OCI-LY7 (cell line): ENCODE measurements at regions not wholly inside any gene's neighbourhood (a gene's known extent, or its start where the extent isn't known, plus 50 kb on each side); places are given as distances from the start of the nearest gene placed in this dataset.

Experiments
- BruUV-seq: library from RNA; stranded (reverse); fragments of 400-500 nt; replicated peaks from 2 replicates; lab custom pipeline; 2021; lab: Mats Ljungman, UMichigan
- CTCF ChIA-PET: fragments of 300-600 bp; sonication (Branson Sonifier 250); formaldehyde crosslinking; loops from one replicate; lab custom pipeline; 2022; ENCODE audit warnings: antibody characterized with exemption; ENCODE audit not compliant: unreplicated experiment; lab: Charles Lee
- POLR2A ChIA-PET: fragments of 300-600 bp; sonication (Branson Sonifier 250); formaldehyde crosslinking; loops from one replicate; lab custom pipeline; 2022; ENCODE audit warnings: antibody characterized with exemption; lab: Charles Lee
- DNase-seq: peaks from one replicate; pipeline ENCODE4 v3.0.0-alpha.2; 2015; ENCODE audit warnings: low spot score
- H2AFZ ChIP-seq: fragments of 200-600 bp; sonication (generic), shearing (Covaris generic); 2 replicates; pipeline ENCODE4 v1.6.1; 2014; ENCODE audit warnings: mild to moderate bottlenecking, antibody characterized with exemption, low read length, moderate library complexity
- H3K27ac ChIP-seq: fragments of 200-600 bp; sonication (generic); 2 replicates; pipeline ENCODE4 v1.5.1; 2014; ENCODE audit warnings: mixed run types, low read depth, mild to moderate bottlenecking, moderate library complexity, low read length, inconsistent platforms; ENCODE audit not compliant: poor library complexity, severe bottlenecking
- H3K36me3 ChIP-seq: fragments of 200-600 bp; sonication (generic); 2 replicates; pipeline ENCODE4 v1.6.1; 2014; ENCODE audit warnings: mild to moderate bottlenecking, antibody characterized with exemption, low read length, moderate library complexity, mixed read lengths; ENCODE audit not compliant: insufficient read depth
- H3K4me1 ChIP-seq: fragments of 200-600 bp; sonication (generic); 2 replicates; pipeline ENCODE4 v1.5.1; 2014; ENCODE audit warnings: mild to moderate bottlenecking, low read length; ENCODE audit not compliant: insufficient read depth, poor library complexity, severe bottlenecking
- H3K4me2 ChIP-seq: fragments of 200-600 bp; sonication (generic); 2 replicates; pipeline ENCODE4 v1.6.1; 2014; ENCODE audit warnings: mild to moderate bottlenecking, low read length
- H3K4me3 ChIP-seq: fragments of 200-600 bp; sonication (generic); 2 replicates; pipeline ENCODE4 v1.5.1; 2014; ENCODE audit warnings: mild to moderate bottlenecking, low read depth, low read length; ENCODE audit not compliant: poor library complexity, severe bottlenecking
- H3K79me2 ChIP-seq: fragments of 200-600 bp; sonication (generic); 2 replicates; pipeline ENCODE4 v1.6.1; 2016; ENCODE audit warnings: low read depth, mild to moderate bottlenecking, low read length, moderate library complexity, mixed read lengths; ENCODE audit not compliant: insufficient read depth
- H3K9me2 ChIP-seq: fragments of 200-600 bp; sonication (generic); 2 replicates; pipeline ENCODE4 v1.6.1; 2016; ENCODE audit warnings: mild to moderate bottlenecking, low read length, mixed read lengths; ENCODE audit not compliant: insufficient read depth
- H3K9me3 ChIP-seq: fragments of 200-600 bp; sonication (generic); 2 replicates; pipeline ENCODE4 v1.6.1; 2014; ENCODE audit warnings: mild to moderate bottlenecking, mixed run types, low read length, mixed read lengths
- H4K20me1 ChIP-seq: fragments of 200-600 bp; sonication (generic); 2 replicates; pipeline ENCODE4 v1.6.1; 2014; ENCODE audit warnings: mild to moderate bottlenecking, antibody characterized with exemption, low read length, moderate library complexity, mixed read lengths; ENCODE audit not compliant: insufficient read depth
- CTCF ChIP-seq: fragments of 200-600 bp; sonication (generic); conservative IDR thresholded peaks from 2 replicates; pipeline ENCODE4 v1.5.1; 2014; ENCODE audit warnings: mild to moderate bottlenecking, antibody characterized with exemption, low read length, moderate library complexity, mixed read lengths
- EZH2phosphoT487 ChIP-seq: fragments of 200-600 bp; sonication (generic); IDR thresholded peaks from 2 replicates; pipeline ENCODE4 v1.6.1; 2018; ENCODE audit warnings: low read depth, borderline replicate concordance, mild to moderate bottlenecking, mixed run types, antibody characterized with exemption, low read length, moderate library complexity, mixed read lengths
- intact Hi-C: fragments of 100-400 bp; cut with micrococcal nuclease; formaldehyde crosslinking; loops from one replicate; pipeline ENCODE4 v1.10.0; 2022; ENCODE audit not compliant: unreplicated experiment

GRCh38 chr3:36250191-36250590, 130.1 kb upstream of the STAC start:
- no peaks in the 10 kb centered on the region for H3K9me3 ChIP-seq
- H3K4me1 ChIP-seq: no peaks in the 10 kb centered on the region
- no peak overlapping the region for H3K4me3 ChIP-seq
- CTCF ChIA-PET: no interaction called here
- no peak overlapping the region for H2AFZ ChIP-seq
- BruUV-seq: no TSS peak
- H4K20me1 ChIP-seq: no peaks in the 10 kb centered on the region
- intact Hi-C loops: no loop called here
- H3K4me2 ChIP-seq: no peak overlapping the region
- H3K9me2 ChIP-seq: no peaks in the 10 kb centered on the region
- no peak overlapping the region for H3K27ac ChIP-seq
- no peaks in the 10 kb centered on the region for H3K36me3 ChIP-seq
- no peak for DNase-seq
- no peaks in the 10 kb centered on the region for H3K79me2 ChIP-seq
- POLR2A ChIA-PET: no interaction called here
- TF ChIP-seq EZH2phosphoT487: no peak
- TF ChIP-seq CTCF: no peak

GRCh38 chr3:36257158-36257852, 123.0 kb upstream of the STAC start:
- CTCF ChIA-PET: no interaction called here
- TF ChIP-seq CTCF: no peak
- no peak for TF ChIP-seq EZH2phosphoT487

GRCh38 chr3:36258421-36258820, 121.9 kb upstream of the STAC start:
- no peak for DNase-seq
- Histone ChIP-seq H4K20me1 (no peaks in the 10 kb centered on the region), H3K9me3 (no peaks in the 10 kb centered on the region), H3K4me3 (no peak overlapping the region), H3K79me2 (no peaks in the 10 kb centered on the region), H3K4me1 (no peaks in the 10 kb centered on the region), H3K9me2 (no peaks in the 10 kb centered on the region), H3K27ac (no peak overlapping the region), H2AFZ (no peak overlapping the region), H3K36me3 (no peaks in the 10 kb centered on the region), H3K4me2 (no peak overlapping the region)
- TF ChIP-seq CTCF (no peak), EZH2phosphoT487 (no peak)
- intact Hi-C loops: no loop called here
- BruUV-seq: no TSS peak
- CTCF ChIA-PET: no interaction called here
- POLR2A ChIA-PET: interaction anchor here (0.6 to 1.0 kb wide), 2 partner anchors 67 to 187 kb away, joined by 3 read pairs; no protein-coding TSS in a partner anchor

More at GRCh38 chr3:36257158-36257852, 123.0 kb upstream of the STAC start:
- H4K20me1 ChIP-seq: no peaks in the 10 kb centered on the region
- intact Hi-C loops: no loop called here
- BruUV-seq: no TSS peak
- no peaks in the 10 kb centered on the region for H3K4me1 ChIP-seq
- H3K4me3 ChIP-seq: no peak overlapping the region
- no peaks in the 10 kb centered on the region for H3K36me3 ChIP-seq
- H3K27ac ChIP-seq: no peak overlapping the region
- DNase-seq: no peak
- H3K4me2 ChIP-seq: no peak overlapping the region
- H2AFZ ChIP-seq: no peak overlapping the region
- POLR2A ChIA-PET: interaction anchor here (1.0 kb wide), 1 partner anchor 66 kb away, joined by 3 read pairs; no protein-coding TSS in a partner anchor
- H3K9me3 ChIP-seq: no peaks in the 10 kb centered on the region
- no peaks in the 10 kb centered on the region for H3K79me2 ChIP-seq
- no peaks in the 10 kb centered on the region for H3K9me2 ChIP-seq
